ENCODE measurements at regions not wholly inside any gene's neighbourhood (a gene's known extent, or its start where the extent isn't known, plus 50 kb on each side); places are given as distances from the start of the nearest gene placed in this dataset.

DNA sequence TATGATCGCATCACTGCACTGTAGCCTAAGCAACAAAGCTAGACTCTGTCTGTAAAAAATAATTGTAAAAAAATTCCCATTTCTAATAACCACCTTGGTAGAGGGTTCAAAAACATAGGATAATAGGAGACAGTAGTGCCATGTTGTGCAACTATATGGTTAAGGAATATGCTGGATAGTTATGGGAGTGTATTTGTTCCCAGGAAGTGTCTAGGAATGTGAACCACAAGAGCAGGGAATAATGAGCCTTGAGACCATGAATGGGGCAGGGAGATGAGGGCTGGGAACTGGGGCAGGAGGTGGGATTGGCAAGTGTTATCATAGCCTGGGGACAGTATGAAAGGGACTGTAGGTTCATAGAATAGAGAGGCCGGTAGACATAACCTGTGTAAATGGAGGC is 50.4 kb downstream of the RUSC2 start:
- intact Hi-C loops (cut with micrococcal nuclease), result no loop called here

- intact Hi-C loops (cut with micrococcal nuclease), result no loop called here
Measured at GRCh38 chr9:35546853-35547252, 56.9 kb downstream of the RUSC2 start.

DNA sequence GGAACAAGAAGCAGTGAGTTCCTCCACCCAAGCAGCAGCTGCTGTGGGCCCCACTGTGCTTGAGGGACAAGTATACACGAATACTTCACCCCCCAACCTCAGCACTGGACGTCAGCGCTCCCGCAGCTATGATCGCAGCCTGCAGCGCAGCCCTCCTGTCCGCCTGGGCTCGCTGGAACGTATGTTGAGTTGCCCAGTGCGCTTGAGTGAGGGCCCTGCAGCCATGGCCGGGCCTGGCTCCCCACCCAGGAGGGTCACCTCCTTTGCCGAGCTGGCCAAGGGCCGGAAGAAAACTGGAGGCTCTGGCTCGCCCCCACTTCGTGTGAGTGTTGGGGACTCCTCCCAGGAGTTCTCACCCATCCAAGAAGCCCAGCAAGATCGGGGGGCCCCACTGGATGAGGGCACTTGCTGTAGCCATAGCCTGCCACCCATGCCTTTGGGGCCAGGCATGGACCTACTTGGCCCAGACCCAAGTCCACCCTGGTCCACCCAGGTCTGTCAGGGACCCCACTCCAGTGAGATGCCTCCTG is 57.1 kb upstream of the TESK1 start:
- intact Hi-C loops (cut with micrococcal nuclease), result no loop called here

GRCh38 chr9:35548571-35548970 is 56.5 kb upstream of the TESK1 start:
- intact Hi-C loops (cut with micrococcal nuclease), result no loop called here

- intact Hi-C loops (cut with micrococcal nuclease), result no loop called here
Measured at GRCh38 chr9:35549441-35549840, 55.6 kb upstream of the TESK1 start.

DNA sequence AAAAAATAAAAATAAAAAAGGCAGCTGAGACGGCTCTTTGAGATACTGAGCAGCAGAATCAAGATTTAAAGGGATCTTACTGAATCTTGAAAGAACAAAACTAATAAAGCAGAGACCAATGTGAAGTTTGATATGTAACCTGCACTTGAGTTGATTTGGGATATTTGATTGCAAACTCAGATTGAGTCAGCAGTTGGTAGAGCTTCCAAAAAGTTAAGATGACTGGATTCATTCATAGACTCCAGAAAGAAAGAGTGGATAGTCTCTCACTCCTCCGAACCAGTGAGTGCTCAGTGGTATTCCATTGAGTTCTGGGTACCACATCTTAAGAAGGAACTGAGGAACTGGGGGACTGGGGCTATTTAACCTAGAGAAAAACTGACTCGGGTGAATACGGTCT is 52.7 kb upstream of the TESK1 start:
- intact Hi-C loops (cut with micrococcal nuclease), result no loop called here

- intact Hi-C loops (cut with micrococcal nuclease), result no loop called here
Measured at GRCh38 chr9:35552837-35553236, 52.2 kb upstream of the TESK1 start.

- intact Hi-C loops (cut with micrococcal nuclease), result loop anchor here (1.0 kb wide), 2 partner anchors 73 to 438 kb away; no protein-coding TSS in a partner anchor
Measured at GRCh38 chr9:35553670-35554543, 51.2 kb upstream of the TESK1 start.

GRCh38 chr9:35555246-35555701 is 49.8 kb upstream of the TESK1 start:
- intact Hi-C loops (cut with micrococcal nuclease), result no loop called here
